Karpas-422 (cell line): ENCODE measurements at regions not wholly inside any gene's neighbourhood (a gene's known extent, or its start where the extent isn't known, plus 50 kb on each side); places are given as distances from the start of the nearest gene placed in this dataset.

Experiments used
- DNase-seq: peaks from one replicate; pipeline ENCODE4 v3.0.0-alpha.2; 2015
- H2AFZ ChIP-seq: fragments of 200-600 bp; sonication (generic); 2 replicates; pipeline ENCODE4 v1.6.1; 2014; ENCODE audit warnings: antibody characterized with exemption, low read length, mixed read lengths
- H3K27ac ChIP-seq: fragments of 200-600 bp; sonication (generic); 2 replicates; pipeline ENCODE4 v1.5.1; 2014; ENCODE audit warnings: mild to moderate bottlenecking, low read length, moderate library complexity
- H3K27me3 ChIP-seq: fragments of 200-600 bp; sonication (generic); 2 replicates; pipeline ENCODE4 v1.6.1; 2014; ENCODE audit warnings: low read length, mixed read lengths
- H3K36me3 ChIP-seq: fragments of 200-600 bp; sonication (generic); 2 replicates; pipeline ENCODE4 v1.6.1; 2014; ENCODE audit warnings: low read length, mixed read lengths; ENCODE audit not compliant: insufficient read depth
- H3K4me1 ChIP-seq: fragments of 200-600 bp; sonication (generic); 2 replicates; pipeline ENCODE4 v1.6.1; 2014; ENCODE audit warnings: mild to moderate bottlenecking, low read length, mixed read lengths
- H3K4me2 ChIP-seq: fragments of 200-600 bp; sonication (generic); 2 replicates; pipeline ENCODE4 v1.6.1; 2014; ENCODE audit warnings: low read length, low read depth, mild to moderate bottlenecking; ENCODE audit not compliant: poor library complexity, severe bottlenecking
- H3K4me3 ChIP-seq: fragments of 200-600 bp; sonication (generic); 2 replicates; pipeline ENCODE4 v1.5.1; 2014; ENCODE audit warnings: mild to moderate bottlenecking, antibody characterized with exemption, low read length, mixed read lengths
- H3K79me2 ChIP-seq: fragments of 200-600 bp; sonication (generic); 2 replicates; pipeline ENCODE4 v1.6.1; 2014; ENCODE audit warnings: mild to moderate bottlenecking, low read length, mixed read lengths
- H3K9ac ChIP-seq: fragments of 200-600 bp; sonication (generic); 2 replicates; pipeline ENCODE4 v1.6.0; 2014; ENCODE audit warnings: low read length
- H3K9me2 ChIP-seq: fragments of 200-600 bp; sonication (generic), shearing (Covaris generic); replicated peaks from 2 replicates; pipeline ENCODE4 v1.6.0; 2014; ENCODE audit warnings: mild to moderate bottlenecking, low read length, moderate library complexity; ENCODE audit not compliant: insufficient read depth
- H3K9me3 ChIP-seq: fragments of 300-700, 200-600 bp; sonication (generic); 2 replicates; pipeline ENCODE4 v1.6.1; 2014; ENCODE audit warnings: low read length, mixed read lengths
- H4K20me1 ChIP-seq: fragments of 200-600 bp; sonication (generic); 2 replicates; pipeline ENCODE4 v1.6.1; 2014; ENCODE audit warnings: mild to moderate bottlenecking, antibody characterized with exemption, low read length, low read depth; ENCODE audit not compliant: insufficient read depth

DNA sequence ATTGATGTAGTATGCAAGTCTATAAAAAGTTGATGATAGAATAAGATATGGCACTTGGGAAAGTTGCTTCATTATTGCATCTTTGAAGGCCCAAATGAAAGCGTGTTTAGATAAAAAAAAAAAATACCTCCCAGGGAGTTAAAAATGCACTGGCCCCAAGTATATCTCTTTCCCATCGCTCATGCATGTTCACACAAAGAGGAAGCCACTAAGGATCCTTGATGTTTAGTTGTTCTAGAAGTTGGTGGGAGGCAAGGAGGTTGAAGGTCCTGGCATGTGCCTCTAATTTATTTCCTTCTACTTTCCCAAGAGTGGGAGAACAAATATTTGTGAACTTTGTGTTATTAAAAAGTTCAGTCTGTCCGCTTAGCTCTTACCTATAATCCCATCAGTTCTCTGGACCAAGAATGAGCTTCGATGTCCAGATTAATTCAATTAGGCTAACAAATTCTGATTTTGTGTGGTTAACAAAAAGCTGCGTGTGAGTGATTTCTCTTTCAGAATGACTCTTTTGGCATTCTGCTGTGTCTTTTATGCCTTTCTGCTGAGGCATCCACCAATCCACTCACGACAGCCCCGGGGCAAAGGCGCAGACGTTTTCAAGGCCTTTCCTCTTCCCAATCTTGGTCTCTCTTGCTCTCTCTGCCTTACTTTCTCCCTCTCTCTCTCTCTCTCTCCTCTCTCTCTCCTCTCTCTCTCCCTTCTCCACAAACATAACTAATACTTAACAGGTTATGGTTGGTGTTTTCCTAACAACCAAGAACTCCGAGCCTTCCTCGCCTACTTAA is 135.1 kb upstream of the ERCC6L2 start:
- Histone ChIP-seq H3K27ac (no peak overlapping the region), H4K20me1 (no peaks in the 10 kb centered on the region), H3K4me1 (no peaks in the 10 kb centered on the region), H3K4me3 (no peak overlapping the region), H3K9ac (no peak overlapping the region), H3K9me2 (no peaks in the 10 kb centered on the region), H3K4me2 (no peak overlapping the region), H3K9me3 (no peaks in the 10 kb centered on the region), H3K79me2 (no peaks in the 10 kb centered on the region), H3K27me3 (no peaks in the 10 kb centered on the region), H2AFZ (no peak overlapping the region), H3K36me3 (no peaks in the 10 kb centered on the region)
- DNase-seq: no peak

- Histone ChIP-seq H3K9me3 (no peaks in the 10 kb centered on the region), H3K79me2 (no peaks in the 10 kb centered on the region), H3K9ac (no peak overlapping the region), H3K27me3 (no peaks in the 10 kb centered on the region), H4K20me1 (no peaks in the 10 kb centered on the region), H2AFZ (no peak overlapping the region), H3K9me2 (no peaks in the 10 kb centered on the region), H3K4me1 (no peaks in the 10 kb centered on the region), H3K4me3 (no peak overlapping the region), H3K4me2 (no peak overlapping the region), H3K36me3 (no peaks in the 10 kb centered on the region), H3K27ac (no peak overlapping the region)
- DNase-seq: no peak
These were observed 137.1 kb upstream of the ERCC6L2 start for GRCh38 chr9:95738438-95738837.

GRCh38 chr9:95736891-95737522 is 138.5 kb upstream of the ERCC6L2 start:
- Histone ChIP-seq H3K27ac (no peak overlapping the region), H3K27me3 (no peaks in the 10 kb centered on the region), H2AFZ (no peak overlapping the region), H3K79me2 (no peaks in the 10 kb centered on the region), H3K36me3 (no peaks in the 10 kb centered on the region), H3K4me2 (no peak overlapping the region), H3K9ac (no peak overlapping the region), H3K9me2 (no peaks in the 10 kb centered on the region), H4K20me1 (no peaks in the 10 kb centered on the region), H3K9me3 (no peaks in the 10 kb centered on the region), H3K4me1 (no peaks in the 10 kb centered on the region), H3K4me3 (no peak overlapping the region)
- DNase-seq: no peak

- Histone ChIP-seq H4K20me1 (no peaks in the 10 kb centered on the region), H3K79me2 (no peaks in the 10 kb centered on the region), H3K4me3 (no peak overlapping the region), H3K9me3 (no peaks in the 10 kb centered on the region), H3K27me3 (no peaks in the 10 kb centered on the region), H3K4me2 (no peak overlapping the region), H3K4me1 (no peaks in the 10 kb centered on the region), H3K27ac (no peak overlapping the region), H3K36me3 (no peaks in the 10 kb centered on the region), H3K9ac (no peak overlapping the region), H3K9me2 (no peaks in the 10 kb centered on the region), H2AFZ (no peak overlapping the region)
- peak; percentile 52 for DNase-seq
These were observed 139.1 kb upstream of the ERCC6L2 start for GRCh38 chr9:95736370-95736769.

DNA sequence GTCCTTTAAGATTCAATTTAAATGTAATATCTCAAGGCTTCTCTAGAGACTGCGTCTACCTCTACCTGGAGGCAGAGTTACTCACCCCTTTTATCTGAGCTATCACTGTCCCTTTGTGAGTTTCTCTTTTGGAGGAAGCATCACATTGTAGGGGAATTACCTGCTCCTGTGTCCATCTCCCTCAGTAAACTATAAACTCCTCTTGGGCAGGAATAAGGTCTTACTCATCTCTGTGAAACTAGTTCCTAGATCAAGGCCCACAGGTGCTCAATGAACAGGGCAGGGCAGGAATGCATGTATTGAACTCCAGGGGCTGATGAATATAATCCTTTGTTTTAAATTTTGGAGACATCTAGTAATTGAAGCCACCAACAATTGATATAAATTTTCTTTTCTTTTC is 139.8 kb upstream of the ERCC6L2 start:
- Histone ChIP-seq H3K9ac (no peak overlapping the region), H3K9me3 (no peaks in the 10 kb centered on the region), H3K36me3 (no peaks in the 10 kb centered on the region), H2AFZ (no peak overlapping the region), H3K27ac (no peak overlapping the region), H3K4me3 (no peak overlapping the region), H3K79me2 (no peaks in the 10 kb centered on the region), H3K27me3 (no peaks in the 10 kb centered on the region), H4K20me1 (no peaks in the 10 kb centered on the region), H3K4me1 (no peaks in the 10 kb centered on the region), H3K9me2 (no peaks in the 10 kb centered on the region), H3K4me2 (no peak overlapping the region)
- DNase-seq: no peak

GRCh38 chr9:95733741-95734666 is 141.5 kb upstream of the ERCC6L2 start:
- H3K9me2 ChIP-seq: no peaks in the 10 kb centered on the region
- no peaks in the 10 kb centered on the region for H3K9me3 ChIP-seq
- no peaks in the 10 kb centered on the region for H3K27me3 ChIP-seq
- H3K4me2 ChIP-seq: no peak overlapping the region
- no peak overlapping the region for H2AFZ ChIP-seq
- no peaks in the 10 kb centered on the region for H3K36me3 ChIP-seq
- H3K79me2 ChIP-seq: no peaks in the 10 kb centered on the region
- H3K4me3 ChIP-seq: no peak overlapping the region
- no peaks in the 10 kb centered on the region for H4K20me1 ChIP-seq
- H3K27ac ChIP-seq: no peak overlapping the region
- no peaks in the 10 kb centered on the region for H3K4me1 ChIP-seq
- H3K9ac ChIP-seq: no peak overlapping the region
- DNase-seq: no peak

- Histone ChIP-seq H3K4me2 (no peak overlapping the region), H3K9ac (no peak overlapping the region), H2AFZ (no peak overlapping the region)
These were observed 142.4 kb upstream of the ERCC6L2 start for GRCh38 chr9:95732802-95733688.

More at GRCh38 chr9:95732802-95733688, 142.4 kb upstream of the ERCC6L2 start:
- no peaks in the 10 kb centered on the region for H3K79me2 ChIP-seq
- no peaks in the 10 kb centered on the region for H4K20me1 ChIP-seq
- H3K36me3 ChIP-seq: no peaks in the 10 kb centered on the region
- H3K9me3 ChIP-seq: no peaks in the 10 kb centered on the region
- no peak overlapping the region for H3K4me3 ChIP-seq
- no peaks in the 10 kb centered on the region for H3K4me1 ChIP-seq
- H3K27me3 ChIP-seq: no peaks in the 10 kb centered on the region
- H3K9me2 ChIP-seq: no peaks in the 10 kb centered on the region
- DNase-seq: no peak
- H3K27ac ChIP-seq: no peak overlapping the region
